Mesenchymal stem cell (in vitro differentiated cells and primary cell): ENCODE measurements at regions not wholly inside any gene's neighbourhood (a gene's known extent, or its start where the extent isn't known, plus 50 kb on each side); places are given as distances from the start of the nearest gene placed in this dataset.

Source experiments
- DNase-seq: peaks from one replicate; pipeline ENCODE4 v3.0.0-alpha.2; 2013
- H2AFZ ChIP-seq: one replicate; pipeline ENCODE4 v1.6.1; 2013; ENCODE audit warnings: low read depth, mild to moderate bottlenecking, control low read depth, inconsistent platforms, low read length, moderate library complexity
- H2AK5ac ChIP-seq: 2 replicates; pipeline ENCODE4 v1.6.1; 2013; ENCODE audit warnings: low read length, moderate library complexity, mild to moderate bottlenecking, inconsistent platforms; ENCODE audit not compliant: severe bottlenecking
- H2BK120ac ChIP-seq: one replicate; pipeline ENCODE4 v1.6.1; 2013; ENCODE audit warnings: low read depth, mild to moderate bottlenecking, inconsistent platforms, low read length, moderate library complexity
- H2BK12ac ChIP-seq, 2 experiments: one replicate each; pipeline ENCODE4 v1.6.1; 2013; ENCODE audit warnings: inconsistent platforms in 2 of 2, low read length in 2 of 2, mild to moderate bottlenecking in 2 of 2, moderate library complexity in 2 of 2, control low read depth in 1 of 2
- H2BK15ac ChIP-seq: one replicate; pipeline ENCODE4 v1.6.1; 2013; ENCODE audit warnings: mild to moderate bottlenecking, low read depth, inconsistent platforms; ENCODE audit not compliant: poor library complexity, severe bottlenecking
- H2BK5ac ChIP-seq: 2 replicates; pipeline ENCODE4 v1.6.1; 2013; ENCODE audit warnings: low read depth, mild to moderate bottlenecking, low read length, control low read depth, inconsistent platforms; ENCODE audit not compliant: poor library complexity, severe bottlenecking
- H3K14ac ChIP-seq, 2 experiments: one replicate each; pipeline ENCODE4 v1.6.1; 2013; ENCODE audit warnings: inconsistent platforms in 2 of 2, low read length in 2 of 2, control low read depth in 1 of 2, mild to moderate bottlenecking in 1 of 2, moderate library complexity in 1 of 2
- H3K18ac ChIP-seq, 2 experiments: one replicate each; pipeline ENCODE4 v1.6.1; 2013; ENCODE audit warnings: inconsistent platforms in 2 of 2, low read length in 2 of 2, control low read depth in 1 of 2, low read depth in 1 of 2, mild to moderate bottlenecking in 1 of 2
- H3K23ac ChIP-seq, 2 experiments: one replicate each; pipeline ENCODE4 v1.6.1; 2013; ENCODE audit warnings: inconsistent platforms in 2 of 2, low read length in 2 of 2, mild to moderate bottlenecking in 2 of 2, moderate library complexity in 2 of 2, control low read depth in 1 of 2
- H3K27ac ChIP-seq: 2 replicates; pipeline ENCODE4 v1.5.1; 2013; ENCODE audit warnings: mild to moderate bottlenecking, moderate library complexity, low read length, control low read depth, inconsistent platforms; ENCODE audit not compliant: poor library complexity, severe bottlenecking
- H3K27me3 ChIP-seq, 2 experiments: 2 replicates each; pipeline versions ENCODE4 v1.6.1 to v1.7.0; 2013; ENCODE audit warnings: low read length in 2 of 2, mild to moderate bottlenecking in 2 of 2, moderate library complexity in 2 of 2, control low read depth in 1 of 2, inconsistent platforms in 1 of 2; ENCODE audit not compliant: control insufficient read depth in 1 of 2, insufficient read depth in 1 of 2
- H3K36me3 ChIP-seq, 2 experiments: 2 replicates each; pipeline versions ENCODE4 v1.6.1 to v1.7.0; 2013; ENCODE audit warnings: low read length in 2 of 2, control low read depth in 1 of 2, inconsistent platforms in 1 of 2, low read depth in 1 of 2, mild to moderate bottlenecking in 1 of 2; ENCODE audit not compliant: insufficient read depth in 2 of 2, control insufficient read depth in 1 of 2
- H3K4ac ChIP-seq, 2 experiments: one replicate each; pipeline ENCODE4 v1.6.1; 2013; ENCODE audit warnings: inconsistent platforms in 2 of 2, low read length in 2 of 2, mild to moderate bottlenecking in 2 of 2, moderate library complexity in 2 of 2, control low read depth in 1 of 2, low read depth in 1 of 2
- H3K4me1 ChIP-seq: 2 replicates; pipeline ENCODE4 v1.6.1; 2013; ENCODE audit warnings: low read depth, low read length, control low read depth; ENCODE audit not compliant: control insufficient read depth, insufficient read depth
- H3K4me2 ChIP-seq: 2 replicates; pipeline ENCODE4 v1.6.1; 2013; ENCODE audit warnings: low read length, mild to moderate bottlenecking, inconsistent platforms; ENCODE audit not compliant: poor library complexity, severe bottlenecking
- H3K4me3 ChIP-seq, 2 experiments: 2 replicates each; pipeline versions ENCODE4 v1.5.1 to v1.7.0; 2013; ENCODE audit warnings: low read length in 2 of 2, mild to moderate bottlenecking in 2 of 2, control low read depth in 1 of 2, low read depth in 1 of 2; ENCODE audit not compliant: insufficient read depth in 1 of 2
- H3K79me1 ChIP-seq: replicated peaks from 2 replicates; pipeline ENCODE4 v1.6.1; 2013; ENCODE audit warnings: mild to moderate bottlenecking, control low read depth, low read length, inconsistent platforms; ENCODE audit not compliant: poor library complexity, severe bottlenecking
- H3K9ac ChIP-seq: 2 replicates; pipeline ENCODE4 v1.7.0; 2013; ENCODE audit warnings: mild to moderate bottlenecking, low read length, moderate library complexity
- H3K9me3 ChIP-seq: 2 replicates; pipeline ENCODE4 v1.7.0; 2013; ENCODE audit warnings: mild to moderate bottlenecking, low read length; ENCODE audit not compliant: control insufficient read depth
- H4K8ac ChIP-seq: one replicate; pipeline ENCODE4 v1.6.1; 2013; ENCODE audit warnings: inconsistent platforms, mild to moderate bottlenecking, low read length, moderate library complexity
- H4K91ac ChIP-seq: one replicate; pipeline ENCODE4 v1.6.1; 2013; ENCODE audit warnings: mild to moderate bottlenecking, low read length, inconsistent platforms
- WGBS: methylation state at CpG from one replicate; pipeline ENCODE4 v1.1.7; 2013; ENCODE audit warnings: mixed read lengths; 5-methylcytosine and 5-hydroxymethylcytosine counted together

GRCh38 chr19:30087381-30088138 is 145.5 kb downstream of the URI1 start:
- Histone ChIP-seq H3K4me1 (no peaks in the 10 kb centered on the region), H4K8ac (no peak overlapping the region), H3K4me3 (no peak overlapping the region), H3K27ac (no peak overlapping the region), H3K4ac (no peak overlapping the region), H4K91ac (no peak overlapping the region), H2BK120ac (no peak overlapping the region), H3K9me3 (no peaks in the 10 kb centered on the region), H2BK5ac (no peak overlapping the region), H3K36me3 (no peaks in the 10 kb centered on the region), H2BK15ac (no peak overlapping the region), H3K18ac (no peak overlapping the region), H3K4me2 (no peak overlapping the region), H2AFZ (no peak overlapping the region), H3K23ac (no peak overlapping the region), H3K14ac (no peak overlapping the region), H3K79me1 (no peaks in the 10 kb centered on the region), H3K9ac (no peak overlapping the region), H2AK5ac (no peak overlapping the region), H2BK12ac (no peak overlapping the region), H3K27me3 (peaks cover 3 to 13% of the 10 kb centered on the region in 2 experiments)
- 79% methylated on average over 10 of the region's 11 CpGs for WGBS
- no peak for DNase-seq

DNA sequence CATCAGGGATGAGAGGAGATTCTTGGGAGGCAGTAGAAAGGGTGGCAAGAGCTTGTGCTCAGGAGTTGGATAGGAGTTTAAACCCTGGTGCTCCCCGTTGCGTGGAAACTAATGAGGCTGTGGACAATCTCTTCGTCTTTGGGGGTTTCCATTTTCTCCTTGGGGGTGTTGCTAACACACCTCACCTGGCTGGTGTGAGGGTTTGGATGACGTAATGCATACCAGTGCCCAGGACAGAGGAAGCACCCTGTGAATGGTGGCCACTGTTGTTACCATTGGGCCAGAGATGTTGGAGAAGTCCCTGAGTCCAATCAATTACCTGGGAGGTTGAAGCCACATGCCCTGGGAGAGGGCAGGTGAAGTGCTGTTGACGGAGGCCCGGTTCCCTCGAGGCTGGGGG is 146.5 kb downstream of the URI1 start:
- no peak overlapping the region for H2AFZ ChIP-seq
- H3K27ac ChIP-seq, result no peak overlapping the region
- H4K91ac ChIP-seq, result no peak overlapping the region
- no peak overlapping the region for H2AK5ac ChIP-seq
- no peak overlapping the region for H3K4me3 ChIP-seq
- H2BK5ac ChIP-seq, result no peak overlapping the region
- H3K9me3 ChIP-seq, result no peaks in the 10 kb centered on the region
- H3K79me1 ChIP-seq, result no peaks in the 10 kb centered on the region
- peaks cover 0 to 13% of the 10 kb centered on the region in 2 experiments for H3K27me3 ChIP-seq
- H3K4me2 ChIP-seq, result no peak overlapping the region
- H2BK15ac ChIP-seq, result no peak overlapping the region
- H3K36me3 ChIP-seq, result no peaks in the 10 kb centered on the region
- no peaks in the 10 kb centered on the region for H3K4me1 ChIP-seq
- H3K4ac ChIP-seq, result no peak overlapping the region
- H4K8ac ChIP-seq, result no peak overlapping the region
- 76% methylated on average over 7 of the region's 7 CpGs for WGBS
- no peak for DNase-seq
- H3K9ac ChIP-seq, result no peak overlapping the region
- no peak overlapping the region for H3K23ac ChIP-seq
- no peak overlapping the region for H2BK120ac ChIP-seq
- H3K14ac ChIP-seq, result no peak overlapping the region
- H3K18ac ChIP-seq, result no peak overlapping the region
- H2BK12ac ChIP-seq, result no peak overlapping the region

- no peak overlapping the region for H3K4ac ChIP-seq
- no peak overlapping the region for H3K4me2 ChIP-seq
- H2BK5ac ChIP-seq, result no peak overlapping the region
- H3K4me1 ChIP-seq, result no peaks in the 10 kb centered on the region
- no peak overlapping the region for H4K8ac ChIP-seq
- no peak for DNase-seq
- no peak overlapping the region for H3K14ac ChIP-seq
- H3K27me3 ChIP-seq, result peaks cover 0 to 13% of the 10 kb centered on the region in 2 experiments
- no peak overlapping the region for H3K23ac ChIP-seq
- no peak overlapping the region for H4K91ac ChIP-seq
- H3K36me3 ChIP-seq, result no peaks in the 10 kb centered on the region
- H2BK12ac ChIP-seq, result no peak overlapping the region
- H2AFZ ChIP-seq, result no peak overlapping the region
- WGBS, result 89% methylated on average over 20 of the region's 20 CpGs
- no peak overlapping the region for H3K27ac ChIP-seq
- no peak overlapping the region for H2AK5ac ChIP-seq
- H3K79me1 ChIP-seq, result no peaks in the 10 kb centered on the region
- no peak overlapping the region for H3K18ac ChIP-seq
- H2BK15ac ChIP-seq, result no peak overlapping the region
- no peak overlapping the region for H2BK120ac ChIP-seq
- peak overlapping the region in 1 of 2 experiments; percentile 17 for H3K4me3 ChIP-seq
- H3K9me3 ChIP-seq, result no peaks in the 10 kb centered on the region
- no peak overlapping the region for H3K9ac ChIP-seq
These were observed 147.1 kb downstream of the URI1 start for GRCh38 chr19:30089086-30089665.

DNA sequence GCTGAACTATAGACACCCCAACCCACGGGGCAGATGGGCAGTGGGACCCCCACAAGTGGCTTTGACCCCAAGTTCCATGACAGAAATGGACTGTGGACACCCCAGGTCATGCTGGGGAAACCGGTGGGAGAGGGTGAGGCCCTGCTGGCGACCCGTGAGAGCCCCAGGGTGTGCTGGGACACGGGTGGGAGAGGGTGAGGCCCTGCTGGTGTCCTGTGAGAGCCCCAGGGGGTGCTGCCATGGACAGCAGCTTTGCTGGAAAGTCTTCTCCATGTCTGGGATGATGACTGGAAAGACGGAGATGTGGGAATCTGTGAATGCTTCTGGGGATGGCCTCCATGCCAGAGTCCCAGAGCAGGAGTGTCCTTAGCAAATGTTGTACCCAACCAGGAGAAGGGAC is 148.4 kb downstream of the URI1 start:
- WGBS, result 67% methylated on average over 6 of the region's 6 CpGs
- Histone ChIP-seq H3K4me1 (no peaks in the 10 kb centered on the region), H3K14ac (no peak overlapping the region)

More for the DNA sequence above, 148.4 kb downstream of the URI1 start:
- Histone ChIP-seq H2AFZ (no peak overlapping the region), H3K23ac (no peak overlapping the region), H2BK120ac (no peak overlapping the region), H3K79me1 (no peaks in the 10 kb centered on the region), H3K27me3 (peaks cover 0 to 13% of the 10 kb centered on the region in 2 experiments), H4K91ac (no peak overlapping the region), H2BK12ac (no peak overlapping the region), H2AK5ac (no peak overlapping the region), H2BK5ac (no peak overlapping the region), H3K9me3 (no peaks in the 10 kb centered on the region), H3K4me2 (no peak overlapping the region), H3K4ac (no peak overlapping the region), H3K27ac (no peak overlapping the region), H3K18ac (no peak overlapping the region), H3K36me3 (no peaks in the 10 kb centered on the region), H2BK15ac (no peak overlapping the region), H4K8ac (no peak overlapping the region), H3K4me3 (no peak overlapping the region), H3K9ac (no peak overlapping the region)
- no peak for DNase-seq
